IMR-90 (cell line): ENCODE measurements at regions not wholly inside any gene's neighbourhood (a gene's known extent, or its start where the extent isn't known, plus 50 kb on each side); places are given as distances from the start of the nearest gene placed in this dataset.

Experiments used
- ATAC-seq: fragments of 200-7000 bp; cut with Tn5 transposase; 2 replicates; pipeline ENCODE4 v1.9.1; 2020; ENCODE audit warnings: low read depth, mild to moderate bottlenecking, moderate library complexity
- BruUV-seq: library from RNA; stranded (reverse); fragments of 400-500 nt; replicated peaks from 2 replicates; lab custom pipeline; 2021; lab: Mats Ljungman, UMichigan
- CTCF ChIA-PET: fragments of 300-600 bp; formaldehyde crosslinking; extraction: SDS; loops from one replicate; lab custom pipeline; 2021; ENCODE audit warnings: antibody characterized with exemption; lab: Yijun Ruan, JAX
- POLR2A ChIA-PET: fragments of 300-600 bp; sonication (Branson Sonifier 250); formaldehyde crosslinking; loops from one replicate; lab custom pipeline; 2022; ENCODE audit warnings: antibody characterized with exemption; ENCODE audit not compliant: unreplicated experiment; lab: Charles Lee
- DNase-seq: peaks from one replicate; pipeline ENCODE4 v3.0.0; 2013
- H2AFZ ChIP-seq: replicated peaks from 2 replicates; pipeline ENCODE3; 2013; ENCODE audit warnings: low read length, mild to moderate bottlenecking; ENCODE audit not compliant: poor library complexity
- H2AK5ac ChIP-seq: 2 replicates; pipeline ENCODE4 v1.6.1; 2013; ENCODE audit warnings: low read depth, low read length, inconsistent platforms
- H2AK9ac ChIP-seq: replicated peaks from 2 replicates; pipeline ENCODE3; 2013; ENCODE audit warnings: mild to moderate bottlenecking, low read depth, low read length, moderate library complexity; ENCODE audit not compliant: poor library complexity
- H2BK120ac ChIP-seq: 2 replicates; pipeline ENCODE4 v1.6.1; 2013; ENCODE audit warnings: low read depth, low read length, inconsistent platforms
- H2BK15ac ChIP-seq: 3 replicates; pipeline ENCODE4 v1.6.1; 2013; ENCODE audit warnings: low read depth, low read length, inconsistent platforms
- H2BK20ac ChIP-seq: 2 replicates; pipeline ENCODE4 v1.6.1; 2013; ENCODE audit warnings: low read depth, mild to moderate bottlenecking, inconsistent platforms, low read length, moderate library complexity
- H2BK5ac ChIP-seq: 2 replicates; pipeline ENCODE4 v1.6.1; 2013; ENCODE audit warnings: mild to moderate bottlenecking, low read depth, low read length, inconsistent platforms; ENCODE audit not compliant: poor library complexity, severe bottlenecking
- H3K14ac ChIP-seq: replicated peaks from 2 replicates; pipeline ENCODE4 v1.6.1; 2013; ENCODE audit warnings: low read depth, low read length, inconsistent platforms
- H3K18ac ChIP-seq: 2 replicates; pipeline ENCODE4 v1.6.1; 2013; ENCODE audit warnings: low read depth, low read length, control low read depth
- H3K23ac ChIP-seq: 2 replicates; pipeline ENCODE4 v1.6.1; 2013; ENCODE audit warnings: low read depth, low read length, inconsistent platforms
- H3K27ac ChIP-seq: 2 replicates; pipeline ENCODE4 v1.5.1; 2013; ENCODE audit warnings: mild to moderate bottlenecking, control low read depth, low read length; ENCODE audit not compliant: insufficient read depth
- H3K27me3 ChIP-seq: 2 replicates; pipeline ENCODE4 v1.6.1; 2013; ENCODE audit warnings: low read length; ENCODE audit not compliant: control insufficient read depth, insufficient read depth
- H3K36me3 ChIP-seq: 2 replicates; pipeline ENCODE4 v1.6.1; 2013; ENCODE audit warnings: low read length, mixed read lengths; ENCODE audit not compliant: control insufficient read depth, insufficient read depth
- H3K4ac ChIP-seq: 2 replicates; pipeline ENCODE4 v1.6.1; 2013; ENCODE audit warnings: low read depth, low read length, inconsistent platforms
- H3K4me1 ChIP-seq: 2 replicates; pipeline ENCODE4 v1.6.1; 2013; ENCODE audit warnings: low read length, mixed read lengths; ENCODE audit not compliant: control insufficient read depth, insufficient read depth
- H3K4me2 ChIP-seq: 2 replicates; pipeline ENCODE4 v1.6.1; 2013; ENCODE audit warnings: low read depth, mild to moderate bottlenecking, control low read depth, low read length, moderate library complexity
- H3K4me3 ChIP-seq: 2 replicates; pipeline ENCODE4 v1.5.1; 2013; ENCODE audit warnings: low read depth, mild to moderate bottlenecking, control low read depth, low read length, moderate library complexity; ENCODE audit not compliant: insufficient read depth
- H3K56ac ChIP-seq: 2 replicates; pipeline ENCODE4 v1.6.1; 2013; ENCODE audit warnings: low read length, inconsistent platforms; ENCODE audit not compliant: insufficient read depth; ENCODE audit errors: extremely low read depth
- H3K79me1 ChIP-seq, 2 experiments: 2 replicates each; pipeline ENCODE4 v1.6.1; 2013; ENCODE audit warnings: low read length in 2 of 2, inconsistent platforms in 1 of 2, low read depth in 1 of 2
- H3K9ac ChIP-seq: 2 replicates; pipeline ENCODE4 v1.6.1; 2013; ENCODE audit warnings: low read depth, low read length, control low read depth
- H3K9me1 ChIP-seq: 2 replicates; pipeline ENCODE4 v1.6.1; 2013; ENCODE audit warnings: low read length, inconsistent platforms; ENCODE audit not compliant: insufficient read depth
- H3K9me3 ChIP-seq: 2 replicates; pipeline ENCODE4 v1.6.1; 2013; ENCODE audit warnings: low read length; ENCODE audit not compliant: control insufficient read depth, insufficient read depth
- H4K20me1 ChIP-seq: 2 replicates; pipeline ENCODE4 v1.6.1; 2013; ENCODE audit warnings: low read length, inconsistent platforms; ENCODE audit not compliant: insufficient read depth
- H4K5ac ChIP-seq: 2 replicates; pipeline ENCODE4 v1.6.1; 2013; ENCODE audit warnings: mild to moderate bottlenecking, low read depth, low read length, control low read depth
- H4K8ac ChIP-seq, 2 experiments: 2 replicates each; pipeline ENCODE4 v1.6.1; 2013; ENCODE audit warnings: low read depth in 2 of 2, low read length in 2 of 2, control low read depth in 1 of 2, inconsistent platforms in 1 of 2
- H4K91ac ChIP-seq: 2 replicates; pipeline ENCODE4 v1.6.1; 2013; ENCODE audit warnings: low read depth, low read length, inconsistent platforms; ENCODE audit not compliant: insufficient read depth
- CEBPB ChIP-seq: IDR thresholded peaks from 2 replicates; pipeline ENCODE4 v1.6.1; 2012; ENCODE audit warnings: low read depth, low read length, improper control_type of control experiment
- RFX5 ChIP-seq: IDR thresholded peaks from 2 replicates; pipeline ENCODE4 v1.8.0; 2012; ENCODE audit warnings: low read depth, mild to moderate bottlenecking, low read length, moderate library complexity
- WGBS, 2 experiments: methylation state at CpG; one replicate each; pipeline versions ENCODE4 v1.1.5 to v1.1.7; 2013; ENCODE audit warnings: missing lambda C conversion rate in 2 of 2; ENCODE audit not compliant: insufficient read length in 1 of 2; ENCODE audit errors: extremely low coverage in 2 of 2; 5-methylcytosine and 5-hydroxymethylcytosine counted together
- dilution Hi-C: fragments of 300-500 bp; cut with HindIII; formaldehyde crosslinking; loops from one replicate; pipeline ENCODE4 v1.14.3; 2018; ENCODE audit warnings: low sequenced_read_pairs; ENCODE audit not compliant: unreplicated experiment
- in situ Hi-C: fragments of 300-500 bp; cut with MboI; formaldehyde crosslinking; loops from 3 replicates; pipeline ENCODE4 v1.14.3; 2019; ENCODE audit warnings: low sequenced_read_pairs, inconsistent platforms, mixed read lengths
- intact Hi-C: fragments of 100-400 bp; cut with micrococcal nuclease; formaldehyde crosslinking; loops from 2 replicates; pipeline ENCODE4 v1.10.0; 2022

DNA sequence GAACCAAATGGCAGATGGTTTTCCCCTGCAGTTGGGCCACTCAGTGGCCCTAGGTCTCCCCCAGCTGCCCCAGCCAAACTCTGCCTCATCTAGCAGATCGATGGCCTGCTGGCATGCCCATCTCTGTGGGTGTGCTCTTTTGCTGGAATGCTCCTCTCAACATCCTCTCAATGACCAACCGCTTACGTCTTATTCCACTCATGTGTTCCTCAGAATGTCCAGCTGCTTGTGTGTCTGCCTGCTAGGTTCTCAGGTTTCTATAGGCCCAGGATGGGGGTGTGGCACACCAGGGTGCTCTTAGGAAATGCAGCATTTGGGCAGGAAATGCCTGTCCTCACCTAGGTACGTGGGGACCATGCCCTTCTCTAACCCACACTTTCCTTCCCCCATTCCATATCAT is 509.9 kb upstream of the SYNCRIP start:
- intact Hi-C loops, result no loop called here
- no peaks in the 10 kb centered on the region for H3K27me3 ChIP-seq
- no peaks in the 10 kb centered on the region for H4K20me1 ChIP-seq
- H4K5ac ChIP-seq, result no peak overlapping the region
- in situ Hi-C loops, result no loop called here
- CTCF ChIA-PET, result no interaction called here
- peaks cover 9% of the 10 kb centered on the region; the same call in 1 of the 2 replicates for H3K9me3 ChIP-seq
- H3K79me1 ChIP-seq, result no peaks in the 10 kb centered on the region
- H2BK15ac ChIP-seq, result no peak overlapping the region
- no peak overlapping the region for H4K8ac ChIP-seq
- ATAC-seq (no peak), DNase-seq (no peak)
- no peak overlapping the region for H2BK120ac ChIP-seq
- H3K27ac ChIP-seq, result no peak overlapping the region
- TF ChIP-seq RFX5 (no peak), CEBPB (no peak)
- no CpG with 5 or more reads among the region's 4 CpGs for WGBS, 2 experiments
- POLR2A ChIA-PET, result no interaction called here
- dilution Hi-C loops, result no loop called here
- no peak overlapping the region for H3K9ac ChIP-seq
- no peak overlapping the region for H3K4me3 ChIP-seq
- H3K14ac ChIP-seq, result no peak overlapping the region
- H3K9me1 ChIP-seq, result no peaks in the 10 kb centered on the region
- no peaks in the 10 kb centered on the region for H3K4me1 ChIP-seq
- no TSS peak for BruUV-seq
- H3K18ac ChIP-seq, result no peak overlapping the region
- no peak overlapping the region for H2BK20ac ChIP-seq
- no peak overlapping the region for H2AFZ ChIP-seq
- H2BK5ac ChIP-seq, result no peak overlapping the region
- no peak overlapping the region for H3K4me2 ChIP-seq
- no peak overlapping the region for H2AK5ac ChIP-seq
- H3K56ac ChIP-seq, result no peak overlapping the region
- no peak overlapping the region for H3K4ac ChIP-seq
- H4K91ac ChIP-seq, result no peak overlapping the region
- no peak overlapping the region for H2AK9ac ChIP-seq
- no peaks in the 10 kb centered on the region for H3K36me3 ChIP-seq
- H3K23ac ChIP-seq, result no peak overlapping the region
